ENCODE measurements at regions not wholly inside any gene's neighbourhood (a gene's known extent, or its start where the extent isn't known, plus 50 kb on each side); places are given as distances from the start of the nearest gene placed in this dataset.

DNA sequence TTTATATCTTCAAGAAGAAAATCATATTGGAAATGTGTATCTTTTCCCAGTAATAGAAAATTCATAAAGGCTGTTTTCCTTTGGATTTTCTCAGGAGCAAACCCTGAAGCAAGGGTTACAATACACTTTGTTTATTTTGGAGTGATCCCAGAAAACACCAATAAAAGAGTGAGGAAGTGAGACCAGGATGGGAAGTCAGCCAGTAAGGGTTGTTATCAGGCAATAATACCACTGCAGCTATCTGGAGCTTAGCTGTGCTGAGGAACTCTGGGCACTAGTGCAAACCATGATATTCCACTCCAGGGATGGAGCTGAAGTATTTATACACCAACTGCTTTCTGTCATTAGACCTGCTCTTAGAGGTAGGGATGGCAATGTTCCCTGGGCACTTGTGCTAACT, 1002.3 kb downstream of the FLRT2 start:
- Mint-ChIP-seq H3K27me3 (no peaks in the 10 kb centered on the region), H3K36me3 (ENCODE audit: low read depth) (no peaks in the 10 kb centered on the region), H3K4me1 (ENCODE audit: low read depth) (no peaks in the 10 kb centered on the region), H3K9me3 (no peaks in the 10 kb centered on the region), H3K27ac (no peak overlapping the region), H3K4me3 (no peak overlapping the region)
- H3K27ac ChIP-seq (ENCODE audit: low read depth in 1 of 2, low read length in 2 of 2) = no peak overlapping the region
- DNase-seq (no peak), ATAC-seq (ENCODE audit: poor library complexity) (no peak)
- peaks cover 0 to 2% of the 10 kb centered on the region in 2 experiments for H3K9me3 ChIP-seq (ENCODE audit: control insufficient read depth in 1 of 2, insufficient read depth in 1 of 2, low read length in 2 of 2)
- TF ChIP-seq, protein P1, sequence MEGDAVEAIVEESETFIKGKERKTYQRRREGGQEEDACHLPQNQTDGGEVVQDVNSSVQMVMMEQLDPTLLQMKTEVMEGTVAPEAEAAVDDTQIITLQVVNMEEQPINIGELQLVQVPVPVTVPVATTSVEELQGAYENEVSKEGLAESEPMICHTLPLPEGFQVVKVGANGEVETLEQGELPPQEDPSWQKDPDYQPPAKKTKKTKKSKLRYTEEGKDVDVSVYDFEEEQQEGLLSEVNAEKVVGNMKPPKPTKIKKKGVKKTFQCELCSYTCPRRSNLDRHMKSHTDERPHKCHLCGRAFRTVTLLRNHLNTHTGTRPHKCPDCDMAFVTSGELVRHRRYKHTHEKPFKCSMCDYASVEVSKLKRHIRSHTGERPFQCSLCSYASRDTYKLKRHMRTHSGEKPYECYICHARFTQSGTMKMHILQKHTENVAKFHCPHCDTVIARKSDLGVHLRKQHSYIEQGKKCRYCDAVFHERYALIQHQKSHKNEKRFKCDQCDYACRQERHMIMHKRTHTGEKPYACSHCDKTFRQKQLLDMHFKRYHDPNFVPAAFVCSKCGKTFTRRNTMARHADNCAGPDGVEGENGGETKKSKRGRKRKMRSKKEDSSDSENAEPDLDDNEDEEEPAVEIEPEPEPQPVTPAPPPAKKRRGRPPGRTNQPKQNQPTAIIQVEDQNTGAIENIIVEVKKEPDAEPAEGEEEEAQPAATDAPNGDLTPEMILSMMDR (IDR thresholded peaks at IDR 0.05) = no peak
- no peaks in the 10 kb centered on the region for H3K27me3 ChIP-seq (ENCODE audit: control insufficient read depth in 1 of 2, insufficient read depth in 2 of 2, low read length in 2 of 2)
- CTCF ChIA-PET = no interaction called here
- intact Hi-C loops (cut with DNase I, micrococcal nuclease) = no loop called here
- H3K36me3 ChIP-seq (ENCODE audit: insufficient read depth, low read length) = no peaks in the 10 kb centered on the region
- H3K4me1 ChIP-seq (ENCODE audit: insufficient read depth, low read length) = no peaks in the 10 kb centered on the region
- POLR2A ChIA-PET = no interaction called here
- no peak overlapping the region for H3K4me3 ChIP-seq (ENCODE audit: low read length)

DNA sequence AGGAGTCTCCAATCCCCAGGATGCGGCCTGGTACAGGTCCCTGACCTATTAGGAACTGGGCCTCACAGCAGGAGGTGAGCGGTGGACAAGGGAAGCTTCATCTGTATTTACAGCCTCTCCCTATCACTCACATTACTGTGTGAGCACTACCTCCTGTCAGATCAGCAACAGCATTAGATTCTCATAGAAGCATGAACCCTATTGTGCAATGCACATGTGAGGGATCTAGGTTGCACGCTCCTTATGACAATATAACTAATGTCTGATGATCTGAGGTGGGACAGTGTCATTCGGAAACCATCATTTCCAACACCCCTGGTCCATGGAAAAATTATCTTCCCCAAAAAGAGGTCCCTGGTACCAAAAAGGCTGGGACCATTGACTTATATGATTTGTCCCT, 1000.5 kb downstream of the FLRT2 start:
- Histone ChIP-seq H3K4me3 (ENCODE audit: low read length) (no peak overlapping the region), H3K4me1 (ENCODE audit: insufficient read depth, low read length) (no peaks in the 10 kb centered on the region), H3K27me3 (ENCODE audit: control insufficient read depth in 1 of 2, insufficient read depth in 2 of 2, low read length in 2 of 2) (no peaks in the 10 kb centered on the region), H3K27ac (ENCODE audit: low read depth in 1 of 2, low read length in 2 of 2) (no peak overlapping the region), H3K36me3 (ENCODE audit: insufficient read depth, low read length) (no peaks in the 10 kb centered on the region), H3K9me3 (ENCODE audit: control insufficient read depth in 1 of 2, insufficient read depth in 1 of 2, low read length in 2 of 2) (no peaks in the 10 kb centered on the region)
- H3K36me3 Mint-ChIP-seq (ENCODE audit: low read depth) = no peaks in the 10 kb centered on the region
- H3K4me3 Mint-ChIP-seq = no peak overlapping the region
- no peaks in the 10 kb centered on the region for H3K4me1 Mint-ChIP-seq (ENCODE audit: low read depth)
- TF ChIP-seq, protein P1 (IDR thresholded peaks at IDR 0.05) = no peak
- ATAC-seq (ENCODE audit: poor library complexity) = no peak
- ChIA-PET POLR2A (no interaction called here), CTCF (no interaction called here)
- intact Hi-C loops (cut with DNase I, micrococcal nuclease) = no loop called here
- H3K27me3 Mint-ChIP-seq = no peaks in the 10 kb centered on the region
- no peak overlapping the region for H3K27ac Mint-ChIP-seq
- DNase-seq = no peak
- H3K9me3 Mint-ChIP-seq = no peaks in the 10 kb centered on the region

DNA sequence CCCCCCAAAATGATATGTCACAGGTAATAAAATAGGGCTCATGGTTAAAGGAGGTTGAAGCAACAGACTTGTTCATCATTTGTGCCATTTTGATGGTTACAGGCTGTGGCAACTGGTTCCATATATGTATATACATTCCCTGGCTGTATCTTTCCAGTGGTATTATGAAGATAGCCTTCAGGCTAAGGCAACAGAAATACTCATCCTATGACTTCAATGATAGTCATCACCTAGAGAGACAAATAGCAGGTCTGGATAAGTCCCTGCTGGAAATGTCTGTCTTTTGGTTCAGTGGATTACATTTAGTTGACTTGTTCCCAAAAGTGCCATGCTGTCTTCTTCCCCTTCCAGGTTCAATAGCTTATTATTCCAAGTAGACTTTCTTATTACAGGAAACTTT, 997.4 kb downstream of the FLRT2 start:
- POLR2A ChIA-PET = no interaction called here

More for the DNA sequence above, 997.4 kb downstream of the FLRT2 start:
- no peak overlapping the region for H3K27ac ChIP-seq (ENCODE audit: low read depth in 1 of 2, low read length in 2 of 2)
- no peaks in the 10 kb centered on the region for H3K27me3 ChIP-seq (ENCODE audit: control insufficient read depth in 1 of 2, insufficient read depth in 2 of 2, low read length in 2 of 2)
- H3K27me3 Mint-ChIP-seq = no peaks in the 10 kb centered on the region
- intact Hi-C loops (cut with DNase I, micrococcal nuclease) = no loop called here
- no peaks in the 10 kb centered on the region for H3K36me3 Mint-ChIP-seq (ENCODE audit: low read depth)
- H3K4me3 Mint-ChIP-seq = no peak overlapping the region
- CTCF ChIA-PET = no interaction called here
- no peak overlapping the region for H3K4me3 ChIP-seq (ENCODE audit: low read length)
- no peaks in the 10 kb centered on the region for H3K9me3 ChIP-seq (ENCODE audit: control insufficient read depth in 1 of 2, insufficient read depth in 1 of 2, low read length in 2 of 2)
- DNase-seq (no peak), ATAC-seq (ENCODE audit: poor library complexity) (no peak)
- H3K36me3 ChIP-seq (ENCODE audit: insufficient read depth, low read length) = no peaks in the 10 kb centered on the region
- no peaks in the 10 kb centered on the region for H3K4me1 Mint-ChIP-seq (ENCODE audit: low read depth)
- H3K4me1 ChIP-seq (ENCODE audit: insufficient read depth, low read length) = no peaks in the 10 kb centered on the region
- TF ChIP-seq, protein P1 (IDR thresholded peaks at IDR 0.05) = no peak
- no peaks in the 10 kb centered on the region for H3K9me3 Mint-ChIP-seq
- H3K27ac Mint-ChIP-seq = no peak overlapping the region
